GM12873 (cell line): ENCODE measurements at regions not wholly inside any gene's neighbourhood (a gene's known extent, or its start where the extent isn't known, plus 50 kb on each side); places are given as distances from the start of the nearest gene placed in this dataset.

ENCODE experiments used
- CTCF ChIP-seq: IDR thresholded peaks from 2 replicates; pipeline ENCODE4 v1.5.1; 2012; ENCODE audit warnings: low read depth, mild to moderate bottlenecking, moderate library complexity, low read length, control low read depth; ENCODE audit not compliant: insufficient read depth; ENCODE audit errors: missing control alignments

- TF ChIP-seq CTCF: no peak
Measured at GRCh38 chr15:94665676-94666441, 434.5 kb downstream of the MCTP2 start.

- TF ChIP-seq CTCF: no peak
Measured at GRCh38 chr15:94666553-94666952, 435.2 kb downstream of the MCTP2 start.

GRCh38 chr15:94667109-94667508, 435.7 kb downstream of the MCTP2 start:
- TF ChIP-seq CTCF: no peak

GRCh38 chr15:94670438-94671034, 439.2 kb downstream of the MCTP2 start:
- TF ChIP-seq CTCF: peak; percentile 47

- no peak for TF ChIP-seq CTCF
Measured at GRCh38 chr15:94671858-94672532, 440.6 kb downstream of the MCTP2 start.

- TF ChIP-seq CTCF: no peak
Measured at GRCh38 chr15:94673801-94674200, 442.4 kb downstream of the MCTP2 start.

GRCh38 chr15:94674296-94674695, 442.9 kb downstream of the MCTP2 start:
- TF ChIP-seq CTCF: no peak
